ENCODE measurements at regions not wholly inside any gene's neighbourhood (a gene's known extent, or its start where the extent isn't known, plus 50 kb on each side); places are given as distances from the start of the nearest gene placed in this dataset.

DNA sequence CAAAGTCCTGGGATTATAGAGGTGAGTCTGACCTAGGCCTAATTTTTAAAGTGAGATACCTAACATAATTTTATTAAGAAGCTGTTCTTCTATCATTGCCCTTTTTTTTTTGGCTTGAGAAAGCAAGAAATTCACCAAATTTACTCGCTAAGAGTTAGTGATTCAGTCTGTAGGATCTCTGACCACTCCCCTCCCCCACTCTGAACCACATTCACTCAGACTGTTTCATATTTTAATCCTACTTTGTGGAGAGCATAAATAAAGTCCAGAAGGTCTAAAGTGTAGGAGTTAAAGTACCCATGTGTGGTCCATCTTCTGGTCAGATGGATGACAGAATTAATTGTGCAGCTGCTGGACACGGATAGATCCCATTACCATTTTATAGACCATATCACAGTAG, 115.8 kb upstream of the MGAT5 start:
- 70 to 87% (median 84%) methylated on average over 2 of the region's 2 CpGs for WGBS, 4 donors
- H3K36me3 ChIP-seq, result no peaks in the 10 kb centered on the region
- peak overlapping the region in 11 of 12 donors; percentile 4 to 89 (median 82) for H3K27ac ChIP-seq
- H3K27me3 ChIP-seq, result no peaks in the 10 kb centered on the region
- ATAC-seq, result no peak
- H3K9me3 ChIP-seq, result no peaks in the 10 kb centered on the region
- TF ChIP-seq, protein P1, sequence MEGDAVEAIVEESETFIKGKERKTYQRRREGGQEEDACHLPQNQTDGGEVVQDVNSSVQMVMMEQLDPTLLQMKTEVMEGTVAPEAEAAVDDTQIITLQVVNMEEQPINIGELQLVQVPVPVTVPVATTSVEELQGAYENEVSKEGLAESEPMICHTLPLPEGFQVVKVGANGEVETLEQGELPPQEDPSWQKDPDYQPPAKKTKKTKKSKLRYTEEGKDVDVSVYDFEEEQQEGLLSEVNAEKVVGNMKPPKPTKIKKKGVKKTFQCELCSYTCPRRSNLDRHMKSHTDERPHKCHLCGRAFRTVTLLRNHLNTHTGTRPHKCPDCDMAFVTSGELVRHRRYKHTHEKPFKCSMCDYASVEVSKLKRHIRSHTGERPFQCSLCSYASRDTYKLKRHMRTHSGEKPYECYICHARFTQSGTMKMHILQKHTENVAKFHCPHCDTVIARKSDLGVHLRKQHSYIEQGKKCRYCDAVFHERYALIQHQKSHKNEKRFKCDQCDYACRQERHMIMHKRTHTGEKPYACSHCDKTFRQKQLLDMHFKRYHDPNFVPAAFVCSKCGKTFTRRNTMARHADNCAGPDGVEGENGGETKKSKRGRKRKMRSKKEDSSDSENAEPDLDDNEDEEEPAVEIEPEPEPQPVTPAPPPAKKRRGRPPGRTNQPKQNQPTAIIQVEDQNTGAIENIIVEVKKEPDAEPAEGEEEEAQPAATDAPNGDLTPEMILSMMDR (IDR thresholded peaks at IDR 0.05), result no peak
- no peak for TF ChIP-seq POLR2A (IDR thresholded peaks at IDR 0.05)
- DNase-seq, result no peak
- H3K4me1 ChIP-seq, result peaks cover 16 to 97% (median 87%) of the 10 kb centered on the region in 12 donors
- intact Hi-C loops (cut with DNase I), result loop anchor here in 4 of 10 donors (5.0 kb wide), 2 partner anchors 34 to 39 kb away; no protein-coding TSS in a partner anchor
- H3K4me3 ChIP-seq, result no peak overlapping the region

DNA sequence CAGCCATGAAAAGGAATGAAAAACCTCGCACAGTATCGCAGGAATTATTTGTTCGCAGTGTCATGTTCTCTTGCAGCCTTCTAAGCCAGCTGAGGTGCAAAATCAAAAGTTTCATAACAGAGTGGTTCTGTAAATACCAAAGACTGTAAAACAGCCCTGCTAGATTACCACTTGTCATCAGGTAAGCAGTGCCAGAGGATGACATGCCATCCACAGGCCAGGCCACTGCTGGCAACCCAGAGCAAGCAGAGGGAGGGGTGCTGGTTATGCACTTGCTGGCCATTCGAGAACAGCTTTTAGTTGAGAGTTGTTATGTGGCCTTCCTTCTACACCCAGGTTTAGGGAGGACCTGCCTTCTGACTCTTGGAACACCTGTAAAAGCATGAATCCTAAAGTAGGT, 114.3 kb upstream of the MGAT5 start:
- TF ChIP-seq POLR2A (IDR thresholded peaks at IDR 0.05), result no peak
- TF ChIP-seq, protein P1 (IDR thresholded peaks at IDR 0.05), result no peak
- Histone ChIP-seq H3K27ac (peak overlapping the region in 11 of 12 donors; percentile 58 to 89 (median 79)), H3K4me3 (no peak overlapping the region), H3K4me1 (peaks cover 16 to 97% (median 79%) of the 10 kb centered on the region in 12 donors), H3K36me3 (no peaks in the 10 kb centered on the region), H3K27me3 (no peaks in the 10 kb centered on the region), H3K9me3 (no peaks in the 10 kb centered on the region)
- DNase-seq (peak in 4 of 5 donors; percentile 70 to 87 (median 80)), ATAC-seq (peak; percentile 86 to 93 (median 90))
- 56 to 67% (median 62%) methylated on average over 4 of the region's 4 CpGs for WGBS, 4 donors
- intact Hi-C loops (cut with DNase I), result loop anchor here in 4 of 10 donors (5.0 kb wide), 2 partner anchors 33 to 38 kb away; no protein-coding TSS in a partner anchor

DNA sequence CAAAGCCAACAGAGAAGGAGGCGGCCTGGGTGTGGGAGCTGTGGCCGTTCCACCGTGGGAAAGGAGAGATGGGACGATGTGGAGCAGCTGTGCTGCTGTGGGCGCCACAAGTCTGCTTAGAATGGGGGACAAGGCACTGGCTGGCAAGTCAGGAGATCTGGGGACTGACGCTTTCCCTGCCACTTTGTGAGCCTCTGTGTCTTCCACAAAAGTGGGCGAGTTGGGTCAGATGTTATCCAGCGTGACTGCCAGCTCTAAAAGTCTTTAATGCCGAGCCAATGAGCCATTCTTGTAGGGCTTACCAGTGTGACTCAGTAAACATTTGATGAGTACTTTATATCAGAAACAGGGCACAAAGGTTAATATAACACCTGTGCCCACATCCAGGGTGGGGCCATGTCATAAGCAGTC, 113.6 kb upstream of the MGAT5 start:
- H3K4me1 ChIP-seq, result peaks cover 16 to 92% (median 76%) of the 10 kb centered on the region in 12 donors
- no peak for DNase-seq
- no peaks in the 10 kb centered on the region for H3K27me3 ChIP-seq
- peak overlapping the region in 11 of 12 donors; percentile 58 to 86 (median 79) for H3K27ac ChIP-seq
- 70 to 82% (median 73%) methylated on average over 9 of the region's 9 CpGs for WGBS, 4 donors
- ATAC-seq, result peak in 3 of 4 donors; percentile 2 to 8 (median 2)
- no peaks in the 10 kb centered on the region for H3K9me3 ChIP-seq
- H3K36me3 ChIP-seq, result no peaks in the 10 kb centered on the region
- TF ChIP-seq, protein P1 (IDR thresholded peaks at IDR 0.05), result no peak
- TF ChIP-seq POLR2A (IDR thresholded peaks at IDR 0.05), result no peak
- no peak overlapping the region for H3K4me3 ChIP-seq
- intact Hi-C loops (cut with DNase I), result no loop called here

DNA sequence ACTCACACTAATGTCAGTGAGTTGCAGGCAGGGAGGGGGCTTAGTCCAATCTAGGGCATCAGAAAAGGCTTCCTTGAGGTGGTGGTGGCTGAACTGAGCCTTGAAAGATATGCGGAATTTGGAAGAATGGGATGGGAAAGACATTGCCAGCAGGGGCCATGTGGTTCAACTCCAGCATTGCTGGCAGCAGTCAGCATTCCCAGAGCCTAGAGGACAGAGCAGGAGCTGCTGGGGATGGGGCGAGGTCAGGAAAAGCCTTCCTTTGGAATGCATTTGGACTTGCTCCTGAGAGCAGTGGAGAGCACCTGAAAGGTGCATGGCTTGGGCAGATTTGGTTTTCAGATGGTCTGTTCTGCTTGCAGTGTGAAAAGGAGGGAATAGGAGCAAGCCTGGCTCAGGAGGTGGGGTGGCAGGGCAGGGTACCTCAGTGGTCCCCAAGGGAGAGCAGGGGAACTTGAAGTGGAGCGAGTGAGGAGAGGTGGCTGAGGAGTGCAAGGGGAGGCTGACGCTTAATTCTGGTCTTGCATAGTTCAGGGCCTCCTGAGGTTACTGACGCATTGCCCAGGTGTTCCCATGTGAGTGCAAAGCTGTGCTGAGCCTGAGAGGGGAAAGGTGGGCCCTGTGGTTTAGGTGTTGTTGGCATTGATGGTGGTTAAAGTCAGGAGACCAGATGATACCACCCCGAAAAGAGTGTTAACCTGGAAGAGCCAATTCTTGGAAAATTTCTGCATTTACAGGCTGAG, 112.1 kb upstream of the MGAT5 start:
- Histone ChIP-seq H3K9me3 (no peaks in the 10 kb centered on the region), H3K27ac (peak overlapping the region in 3 of 12 donors; percentile 11 to 85 (median 35)), H3K4me3 (no peak overlapping the region), H3K36me3 (no peaks in the 10 kb centered on the region), H3K27me3 (no peaks in the 10 kb centered on the region), H3K4me1 (peaks cover 20 to 92% (median 69%) of the 10 kb centered on the region in 12 donors)
- TF ChIP-seq POLR2A (IDR thresholded peaks at IDR 0.05), result no peak
- TF ChIP-seq, protein P1 (IDR thresholded peaks at IDR 0.05), result no peak
- DNase-seq (no peak), ATAC-seq (no peak)
- WGBS, 4 donors, result 70 to 83% (median 76%) methylated on average over 6 of the region's 6 CpGs
- intact Hi-C loops (cut with DNase I), result no loop called here
